HG03108 (cell line): ENCODE measurements at regions not wholly inside any gene's neighbourhood (a gene's known extent, or its start where the extent isn't known, plus 50 kb on each side); places are given as distances from the start of the nearest gene placed in this dataset.

Experiments used
- ATAC-seq: cut with Tn5 transposase; IDR thresholded peaks from one replicate; pipeline ENCODE4 v1.9.1; 2021; ENCODE audit warnings: moderate library complexity; ENCODE audit not compliant: unreplicated experiment

- no peak for ATAC-seq
Observed at GRCh38 chr5:93123127-93123526, 457.9 kb downstream of the NR2F1-AS1 start.

- no peak for ATAC-seq
Observed at GRCh38 chr5:93122446-93122845, 458.6 kb downstream of the NR2F1-AS1 start.

- no peak for ATAC-seq
Observed at GRCh38 chr5:93120771-93121170, 460.2 kb downstream of the NR2F1-AS1 start.

GRCh38 chr5:93120051-93120450 is 461.0 kb downstream of the NR2F1-AS1 start:
- ATAC-seq, result no peak

GRCh38 chr5:93117751-93118531 is 463.1 kb downstream of the NR2F1-AS1 start:
- no peak for ATAC-seq

- no peak for ATAC-seq
Observed at GRCh38 chr5:93107805-93108520, 473.1 kb downstream of the NR2F1-AS1 start.

- no peak for ATAC-seq
Observed at GRCh38 chr5:93107141-93107540, 473.9 kb downstream of the NR2F1-AS1 start.

GRCh38 chr5:93101661-93102060 is 479.4 kb downstream of the NR2F1-AS1 start:
- ATAC-seq, result no peak

- no peak for ATAC-seq
Observed at GRCh38 chr5:93100976-93101375, 480.0 kb downstream of the NR2F1-AS1 start.

- ATAC-seq, result no peak
Observed at GRCh38 chr5:93100428-93100827, 480.6 kb downstream of the NR2F1-AS1 start.

GRCh38 chr5:93099902-93100347 is 481.1 kb downstream of the NR2F1-AS1 start:
- no peak for ATAC-seq

- no peak for ATAC-seq
Observed at GRCh38 chr5:93096561-93096960, 484.5 kb downstream of the NR2F1-AS1 start.

GRCh38 chr5:93092349-93093105 is 488.5 kb downstream of the NR2F1-AS1 start:
- ATAC-seq, result no peak

- no peak for ATAC-seq
Observed at GRCh38 chr5:93090698-93091097, 490.3 kb downstream of the NR2F1-AS1 start.

GRCh38 chr5:93088592-93089389 is 492.2 kb downstream of the NR2F1-AS1 start:
- ATAC-seq, result no peak

GRCh38 chr5:93087326-93087725 is 493.7 kb downstream of the NR2F1-AS1 start:
- no peak for ATAC-seq

- ATAC-seq, result no peak
Observed at GRCh38 chr5:93082981-93083380, 498.0 kb downstream of the NR2F1-AS1 start.

- no peak for ATAC-seq
Observed at GRCh38 chr5:93079046-93079445, 502.0 kb downstream of the NR2F1-AS1 start.

- no peak for ATAC-seq
Observed at GRCh38 chr5:93078082-93079038, 502.7 kb downstream of the NR2F1-AS1 start.

- ATAC-seq, result no peak
Observed at GRCh38 chr5:93076566-93076965, 504.5 kb downstream of the NR2F1-AS1 start.
